ENCODE measurements at regions not wholly inside any gene's neighbourhood (a gene's known extent, or its start where the extent isn't known, plus 50 kb on each side); places are given as distances from the start of the nearest gene placed in this dataset.
"Not testable (repeated sequence)": the region's sequence is repeated elsewhere in the genome, so short reads cannot be mapped to it uniquely, and the experiment has no call there.

- TF ChIP-seq PBX3 (IDR thresholded peaks at IDR 0.05; ENCODE audit: insufficient replicate concordance, low read depth, low read length) (no peak), STAT1 (conservative IDR thresholded peaks at IDR 0.05) (no peak)
Observed at GRCh38 chr1:30652152-30652841, 71.1 kb downstream of the MATN1 start (continued).

GRCh38 chr1:30651395-30651794 lies 72.0 kb downstream of the MATN1 start:
- H3K27me3 ChIP-seq (replicated peaks in 1 of 2; ENCODE audit: control insufficient read depth in 2 of 2, insufficient read depth in 2 of 2, low read length in 1 of 2); RAD21 ChIA-PET (ENCODE audit: unreplicated experiment); FAIRE-seq; H3K4me3 ChIP-seq; intact Hi-C loops (cut with micrococcal nuclease; ENCODE audit: unreplicated experiment); H2AFZ ChIP-seq (ENCODE audit: control insufficient read depth, low read depth, low read length); H3K36me3 ChIP-seq (ENCODE audit: control insufficient read depth in 2 of 2, insufficient read depth in 2 of 2, low read length in 1 of 2); H3K9ac ChIP-seq (ENCODE audit: control insufficient read depth, insufficient read depth, low read length); CTCF ChIA-PET; H3K4me2 ChIP-seq (ENCODE audit: control insufficient read depth, insufficient read depth); H3K27ac ChIP-seq (ENCODE audit: control insufficient read depth, insufficient read depth); SMC1A ChIA-PET (ENCODE audit: uncharacterized antibody, unreplicated experiment); POLR2A ChIA-PET; H4K20me1 ChIP-seq (ENCODE audit: control insufficient read depth, insufficient read depth); H3K79me2 ChIP-seq (ENCODE audit: control insufficient read depth, insufficient read depth, low read length); H3K4me1 ChIP-seq (ENCODE audit: control insufficient read depth, insufficient read depth, low read length); BruUV-seq (replicated peaks); in situ Hi-C loops (cut with MboI); DNase-seq (ENCODE audit: low read depth, low spot score); ATAC-seq; H3K9me3 ChIP-seq (replicated peaks; ENCODE audit: control insufficient read depth, insufficient read depth, low read length): not testable (repeated sequence)
- WGBS (ENCODE audit: insufficient coverage, insufficient replicate concordance, low lambda C conversion rate, missing lambda C conversion rate): no CpG with 5 or more reads among the region's 5 CpGs

- Histone ChIP-seq H3K9ac (ENCODE audit: control insufficient read depth, insufficient read depth, low read length) (no peak overlapping the region), H3K27me3 (replicated peaks in 1 of 2; ENCODE audit: control insufficient read depth in 2 of 2, insufficient read depth in 2 of 2, low read length in 1 of 2) (no peaks in the 10 kb centered on the region), H2AFZ (ENCODE audit: control insufficient read depth, low read depth, low read length) (no peak overlapping the region), H3K27ac (ENCODE audit: control insufficient read depth, insufficient read depth) (no peak overlapping the region), H3K4me1 (ENCODE audit: control insufficient read depth, insufficient read depth, low read length) (no peaks in the 10 kb centered on the region), H4K20me1 (ENCODE audit: control insufficient read depth, insufficient read depth) (no peaks in the 10 kb centered on the region), H3K79me2 (ENCODE audit: control insufficient read depth, insufficient read depth, low read length) (no peaks in the 10 kb centered on the region), H3K4me2 (ENCODE audit: control insufficient read depth, insufficient read depth) (no peak overlapping the region), H3K36me3 (ENCODE audit: control insufficient read depth in 2 of 2, insufficient read depth in 2 of 2, low read length in 1 of 2) (no peaks in the 10 kb centered on the region), H3K4me3 (no peak overlapping the region), H3K9me3 (replicated peaks; ENCODE audit: control insufficient read depth, insufficient read depth, low read length) (no peaks in the 10 kb centered on the region; the same call in 2 of the 3 replicates)
- BruUV-seq (replicated peaks): no TSS peak
- ATAC-seq: no peak
- SMC1A ChIA-PET (ENCODE audit: uncharacterized antibody, unreplicated experiment): no interaction called here
- RAD21 ChIA-PET (ENCODE audit: unreplicated experiment): no interaction called here
- no peak for FAIRE-seq
- POLR2A ChIA-PET: no interaction called here
- CTCF ChIA-PET: no interaction called here
- intact Hi-C loops (cut with micrococcal nuclease; ENCODE audit: unreplicated experiment): no loop called here
- WGBS (ENCODE audit: insufficient coverage, insufficient replicate concordance, low lambda C conversion rate, missing lambda C conversion rate): 55% methylated on average over 7 of the region's 7 CpGs
- in situ Hi-C loops (cut with MboI): no loop called here
- no peak for DNase-seq (ENCODE audit: low read depth, low spot score)
- TF ChIP-seq NR2F1 (conservative IDR thresholded peaks at IDR 0.05): no peak
- TF ChIP-seq SPI1 (IDR thresholded peaks at IDR 0.05; ENCODE audit: borderline replicate concordance, insufficient read depth, low read depth, low read length): no peak
- TF ChIP-seq BMI1 (IDR thresholded peaks at IDR 0.05; ENCODE audit: borderline replicate concordance): no peak
- TF ChIP-seq CEBPB (IDR thresholded peaks at IDR 0.05; ENCODE audit: borderline replicate concordance in 1 of 2, low read depth in 2 of 2, low read length in 2 of 2): no peak
- no peak for TF ChIP-seq IKZF2 (IDR thresholded peaks at IDR 0.05)
- TF ChIP-seq SMAD1 (IDR thresholded peaks at IDR 0.05; ENCODE audit: low read depth, partially characterized antibody): no peak
- no peak for TF ChIP-seq NFYA (IDR thresholded peaks at IDR 0.05; ENCODE audit: borderline replicate concordance, low read depth, low read length)
- no peak for TF ChIP-seq TCF7 (IDR thresholded peaks at IDR 0.05; ENCODE audit: borderline replicate concordance)
- TF ChIP-seq RAD21 (IDR thresholded peaks at IDR 0.05; ENCODE audit: insufficient read depth, low read depth, low read length): no peak
- TF ChIP-seq JUND (IDR thresholded peaks at IDR 0.05; ENCODE audit: low read depth, low read length): no peak
- TF ChIP-seq ZNF207 (IDR thresholded peaks at IDR 0.05; ENCODE audit: borderline replicate concordance): no peak
- TF ChIP-seq NFYB (IDR thresholded peaks at IDR 0.05; ENCODE audit: insufficient read depth, low read depth, low read length): no peak
Observed at GRCh38 chr1:30650968-30651320, 72.4 kb downstream of the MATN1 start.
